ENCODE measurements at regions not wholly inside any gene's neighbourhood (a gene's known extent, or its start where the extent isn't known, plus 50 kb on each side); places are given as distances from the start of the nearest gene placed in this dataset.

DNA sequence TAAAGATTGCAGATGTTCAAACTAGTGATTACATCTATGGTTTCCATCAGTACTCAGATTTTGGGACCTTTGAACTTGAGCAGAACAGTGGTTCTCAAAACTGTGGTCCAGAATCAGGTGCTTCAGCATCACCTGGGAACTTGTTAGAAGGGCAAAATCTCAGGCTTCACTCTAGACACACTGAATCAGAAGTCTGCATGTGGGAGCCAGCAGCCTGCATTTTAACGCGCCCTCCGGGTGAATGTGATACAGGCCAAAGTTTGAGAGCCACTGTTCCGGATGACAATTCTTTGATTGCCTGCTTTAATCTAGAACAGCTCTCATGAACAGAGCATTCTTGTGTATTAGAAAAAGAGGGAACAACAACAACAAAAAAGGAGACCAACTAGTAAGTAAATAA lies 261.7 kb downstream of the GPD2 start:
- DNase-seq: no peak

DNA sequence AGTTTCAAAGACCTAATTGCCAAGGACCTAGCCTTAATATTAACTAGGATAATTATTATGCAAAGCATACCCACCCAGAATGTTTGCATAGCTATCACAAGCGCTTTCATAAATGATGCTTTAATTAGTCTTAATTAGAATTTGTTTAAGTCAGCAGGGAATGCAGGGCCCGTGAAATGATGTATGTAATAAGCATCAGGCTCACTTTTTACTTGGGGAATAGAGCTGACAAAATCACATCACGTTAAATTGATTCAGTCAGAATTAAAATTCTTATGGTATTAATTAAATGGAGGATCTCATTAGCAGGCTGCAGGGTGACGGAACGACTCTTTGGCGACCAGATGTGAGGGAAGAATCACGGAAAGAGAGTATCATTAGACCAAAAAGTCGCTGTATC lies 264.5 kb downstream of the GPD2 start:
- DNase-seq: no peak

DNA sequence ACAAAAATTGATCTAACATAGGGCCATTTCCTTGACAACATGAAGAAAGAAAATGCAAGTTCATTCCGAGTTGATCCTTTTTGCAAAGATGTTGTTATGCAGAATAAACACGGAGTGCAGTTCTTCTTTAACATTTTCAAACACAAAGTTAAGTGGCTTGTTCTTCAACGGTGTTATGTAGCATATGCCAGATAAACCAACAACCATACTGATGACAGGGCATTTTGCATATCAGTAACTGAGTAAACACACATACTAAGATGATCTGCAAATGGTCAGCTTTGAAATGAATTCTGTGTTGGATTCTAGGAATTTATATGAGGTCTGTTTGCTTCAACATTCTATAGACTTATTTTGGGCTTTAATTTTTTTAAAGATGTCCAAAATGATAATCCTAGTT lies 266.4 kb downstream of the GPD2 start:
- DNase-seq: no peak

DNA sequence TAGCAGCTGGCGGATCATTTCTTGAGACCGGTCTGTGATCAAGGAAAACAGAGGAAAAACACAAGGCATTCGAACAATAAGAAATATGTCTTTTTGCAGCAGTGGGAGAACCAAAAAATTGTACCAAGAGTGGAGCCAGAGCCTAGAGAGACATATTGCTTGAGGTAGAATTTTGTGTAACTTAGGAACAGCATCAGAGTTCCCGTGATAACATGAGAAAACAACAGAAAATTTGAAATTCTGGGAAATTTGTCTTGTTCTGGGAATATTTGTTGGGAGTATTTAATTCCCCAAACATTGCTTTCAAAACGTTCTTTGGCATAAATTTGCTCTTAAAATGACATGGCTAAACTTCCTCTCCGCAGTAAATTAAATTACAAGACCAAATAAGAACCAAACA lies 267.5 kb downstream of the GPD2 start:
- DNase-seq: no peak

DNA sequence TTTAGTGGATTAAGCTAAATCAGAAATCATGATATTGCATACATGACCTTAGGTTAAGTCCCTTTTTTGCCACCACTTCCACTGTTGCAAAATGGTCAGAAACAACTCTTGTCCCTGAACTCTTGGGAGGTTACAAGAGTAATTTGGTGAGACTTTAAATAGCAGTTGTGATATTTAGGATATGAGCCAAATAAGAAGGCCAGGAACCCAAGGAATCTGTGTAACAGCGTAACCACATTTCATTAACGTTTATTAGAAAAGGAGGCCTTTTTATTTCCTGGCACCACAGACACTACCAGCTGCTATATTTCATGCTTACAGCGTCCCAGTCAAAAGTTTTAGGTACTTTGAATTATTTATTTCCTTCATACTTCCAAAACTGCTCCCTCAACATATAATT lies 268.0 kb downstream of the GPD2 start:
- no peak for DNase-seq

DNA sequence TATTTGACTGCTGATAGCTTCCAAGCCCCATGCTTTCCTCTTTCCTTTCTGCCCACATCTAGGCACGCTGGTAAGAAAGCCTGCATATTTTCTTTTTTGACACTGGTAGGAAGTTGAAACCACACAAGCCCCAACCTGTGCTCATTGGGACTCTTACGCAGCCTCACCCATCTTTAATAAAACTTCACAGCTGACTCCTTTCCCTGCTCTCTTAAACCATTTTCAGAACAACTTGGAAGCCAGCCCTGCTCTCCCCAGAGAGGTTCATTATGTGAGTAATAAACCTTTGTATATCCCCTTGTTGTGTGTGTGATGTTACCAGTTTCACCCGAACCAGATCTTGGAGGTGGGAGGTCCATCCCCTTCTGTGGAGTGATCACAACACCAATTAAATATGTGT lies 268.4 kb downstream of the GPD2 start:
- no peak for DNase-seq

DNA sequence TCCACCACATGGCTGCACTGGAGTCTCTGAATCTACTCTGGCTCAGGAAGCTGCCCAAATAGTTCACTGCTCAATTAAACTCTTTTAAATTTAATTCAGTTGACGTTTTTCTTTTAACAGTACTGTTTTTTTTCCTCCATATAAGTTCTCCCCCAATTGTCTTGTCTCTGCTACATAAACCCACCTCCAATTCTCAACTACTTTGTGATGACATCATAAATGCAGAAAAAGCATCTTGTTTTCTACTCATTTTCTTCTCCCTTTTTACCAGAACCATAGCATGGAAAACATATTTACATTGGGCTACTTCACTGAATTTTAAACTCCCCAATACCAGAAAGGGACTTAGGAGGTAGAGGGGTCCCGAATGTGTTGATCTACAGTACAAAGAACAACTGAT lies 270.4 kb downstream of the GPD2 start:
- no peak for DNase-seq

DNA sequence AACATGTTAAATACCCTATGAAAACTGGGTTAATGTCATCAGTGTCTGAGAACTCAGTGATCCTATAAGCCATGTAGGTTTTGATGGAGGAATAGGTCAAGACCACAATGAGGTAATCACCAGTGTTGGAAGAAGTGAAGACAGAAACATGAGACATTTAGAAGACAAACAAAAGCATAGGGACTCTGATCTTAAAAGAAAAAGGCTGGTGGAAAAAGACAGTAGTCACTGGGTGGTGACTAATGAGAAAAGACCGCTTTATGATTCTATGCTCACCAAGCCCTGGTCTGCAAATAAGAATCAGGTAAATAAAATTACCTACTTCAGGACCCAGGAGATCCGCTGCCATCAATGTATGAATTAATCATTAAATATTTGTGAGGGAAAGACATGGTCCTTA lies 271.9 kb downstream of the GPD2 start:
- no peak for DNase-seq

DNA sequence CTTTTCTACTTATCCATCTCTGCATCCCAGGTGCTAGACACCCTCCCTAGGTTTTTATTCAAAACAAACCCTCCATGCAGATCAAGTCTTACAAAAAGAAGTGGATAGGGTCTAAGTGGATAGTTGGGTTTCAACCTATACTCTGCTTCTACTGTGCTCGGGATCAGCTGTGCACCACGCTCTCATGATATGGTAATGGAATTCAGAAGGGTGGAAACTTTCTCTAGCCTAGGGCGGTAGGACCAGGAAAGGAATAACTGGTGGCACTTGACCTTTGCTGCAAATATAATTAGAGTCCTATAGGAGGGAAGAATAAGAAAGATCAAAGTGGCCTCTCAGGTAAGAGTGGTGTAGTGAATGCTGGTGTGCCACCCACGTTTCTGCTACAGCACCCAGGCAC lies 272.9 kb downstream of the GPD2 start:
- DNase-seq: no peak

DNA sequence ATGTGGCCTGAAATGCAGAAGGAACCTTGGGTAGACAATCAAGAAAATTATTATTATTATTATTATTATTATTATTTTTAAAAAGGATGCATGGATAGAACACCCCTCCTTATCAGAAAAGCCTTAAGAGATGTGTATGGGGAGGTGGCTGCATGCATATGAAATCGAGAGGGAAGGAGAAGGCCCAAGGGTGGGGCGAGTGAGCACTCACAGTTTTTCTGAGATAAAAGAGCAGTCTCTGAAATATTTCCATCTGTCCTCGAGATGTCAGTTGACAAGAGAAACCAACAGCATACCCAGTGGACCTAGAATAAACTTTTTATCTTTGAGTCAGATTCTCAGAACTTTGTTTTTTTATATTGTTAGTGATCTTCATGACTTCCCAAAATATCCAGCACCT lies 282.9 kb downstream of the GPD2 start:
- no peak for DNase-seq

DNA sequence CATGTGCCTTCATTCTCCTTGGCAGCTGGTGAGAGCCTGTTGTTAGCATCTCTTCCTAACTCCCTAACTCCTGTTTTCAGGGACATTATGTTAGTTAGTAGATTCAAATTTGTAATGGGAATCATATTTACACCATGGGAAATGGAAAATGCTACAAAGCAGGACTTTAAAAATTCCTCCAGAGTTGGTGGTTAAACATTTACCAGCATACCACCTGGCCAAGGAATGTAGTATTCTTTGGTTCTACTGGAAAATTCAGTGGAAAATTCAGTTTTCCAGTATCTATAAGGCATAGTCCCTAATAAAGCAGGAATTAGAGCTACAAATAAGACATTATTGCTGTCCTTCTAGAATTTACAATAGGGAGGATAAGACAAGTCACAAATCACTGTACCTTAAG lies 291.7 kb downstream of the GPD2 start:
- no peak for DNase-seq

DNA sequence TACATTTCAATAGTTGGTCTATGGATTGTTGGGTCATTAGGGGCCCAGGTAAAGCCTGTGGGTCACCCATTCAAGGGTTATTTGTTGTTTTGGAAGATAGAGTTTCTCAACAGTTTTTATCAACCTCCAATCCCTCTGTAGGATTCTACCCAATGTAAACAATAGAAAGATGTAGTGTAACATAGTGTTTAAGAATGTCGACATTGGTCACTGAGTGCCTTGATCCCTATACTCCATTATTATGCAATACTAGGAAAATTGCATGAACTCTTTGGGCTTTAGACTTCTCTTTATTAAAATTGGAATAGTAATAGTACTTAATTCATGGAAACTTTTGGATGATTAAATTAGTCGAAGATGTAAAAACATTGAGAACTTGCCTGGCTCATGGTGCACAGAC lies 292.1 kb downstream of the GPD2 start:
- DNase-seq: no peak

DNA sequence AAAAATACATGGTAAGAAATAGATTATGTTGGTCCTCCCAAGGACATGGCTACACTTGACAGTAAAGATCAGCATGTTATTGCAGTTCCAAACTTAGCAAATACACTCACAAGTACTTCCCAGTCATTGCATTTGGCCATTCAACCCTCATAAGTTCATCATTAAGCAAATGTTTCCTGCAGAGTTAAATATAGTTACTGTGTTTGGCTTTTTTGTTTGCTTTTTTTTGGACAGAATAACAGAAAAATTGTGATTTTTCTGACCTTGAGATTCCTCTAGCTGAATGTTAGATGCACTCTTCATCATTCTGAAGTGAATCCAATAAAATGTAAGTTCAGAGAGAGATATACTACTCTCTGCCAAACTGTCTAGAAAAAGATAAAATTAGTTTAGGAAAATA lies 295.3 kb downstream of the GPD2 start:
- no peak for DNase-seq

DNA sequence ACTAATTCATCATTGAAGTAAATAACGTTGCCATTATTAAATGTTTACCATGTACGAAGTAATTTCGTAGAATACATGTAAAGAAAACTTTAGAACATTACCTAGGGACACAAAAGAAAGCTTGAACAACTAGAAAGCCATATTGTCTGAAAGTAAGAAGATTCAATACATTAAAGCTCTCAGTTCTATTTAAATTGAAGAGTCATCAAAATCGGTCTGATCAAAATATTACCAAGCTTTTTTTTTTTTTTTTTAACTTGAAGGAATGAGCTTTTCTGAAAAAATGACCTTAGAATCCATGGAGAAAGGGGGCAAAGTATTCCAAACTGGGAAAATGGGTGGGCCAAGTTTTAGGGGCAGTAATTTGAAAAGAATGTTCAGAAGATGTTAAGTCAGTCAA lies 300.8 kb downstream of the GPD2 start:
- DNase-seq: no peak

DNA sequence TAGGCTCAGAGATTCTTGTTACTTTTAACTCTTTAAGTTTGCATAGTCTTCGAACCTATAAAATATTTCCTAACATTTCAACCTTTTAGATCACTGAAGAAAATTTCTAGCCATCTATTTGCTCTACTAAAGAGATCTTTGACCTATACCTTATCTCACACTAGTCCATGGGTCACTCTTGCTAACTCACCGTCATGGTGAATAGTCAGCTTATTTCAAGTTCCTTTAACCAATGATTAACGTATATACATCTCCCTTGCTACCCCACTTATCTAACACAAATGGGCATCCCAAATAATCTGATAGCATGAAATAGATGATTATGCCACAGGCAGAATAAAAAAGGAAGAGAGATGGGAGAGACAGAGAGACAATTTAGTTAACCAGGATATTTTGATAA lies 303.1 kb downstream of the GPD2 start:
- DNase-seq: no peak

DNA sequence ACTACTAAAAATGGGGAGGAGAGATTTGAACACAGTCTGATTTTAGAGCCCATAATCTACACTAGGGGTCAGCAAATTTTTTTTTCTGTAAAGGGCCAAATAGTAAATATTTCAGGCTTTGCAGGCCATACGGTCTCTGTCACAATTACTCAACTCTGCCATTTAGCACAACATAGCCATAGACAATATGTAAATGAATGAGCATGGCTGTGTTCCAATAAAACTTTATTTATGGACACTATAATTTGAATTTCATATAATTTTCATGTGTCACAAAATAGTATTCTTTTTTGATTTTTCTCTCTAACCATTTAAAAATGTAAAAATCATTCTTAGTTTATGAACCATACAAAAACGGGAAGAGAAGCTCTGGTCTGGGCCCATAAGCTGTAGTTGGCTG lies 309.4 kb downstream of the GPD2 start:
- DNase-seq: no peak

DNA sequence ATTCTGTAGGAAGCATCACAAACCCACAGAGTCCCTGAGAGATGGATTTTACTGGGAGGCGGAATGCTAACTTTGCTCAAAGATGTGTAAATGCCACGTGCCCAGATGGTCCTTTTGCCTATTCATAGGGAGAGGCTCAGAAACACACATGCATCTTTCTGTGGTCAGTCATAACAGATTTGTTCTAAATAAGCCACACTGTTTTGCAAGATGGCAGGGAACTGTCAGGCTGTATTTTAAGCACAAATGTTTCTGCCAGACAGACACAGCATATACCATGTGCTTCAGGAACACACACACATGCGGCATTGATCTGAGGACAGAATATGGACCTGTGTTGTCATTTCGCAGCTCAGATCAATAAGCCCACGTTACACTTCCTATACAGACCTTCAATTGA lies 312.0 kb downstream of the GPD2 start:
- no peak for DNase-seq

DNA sequence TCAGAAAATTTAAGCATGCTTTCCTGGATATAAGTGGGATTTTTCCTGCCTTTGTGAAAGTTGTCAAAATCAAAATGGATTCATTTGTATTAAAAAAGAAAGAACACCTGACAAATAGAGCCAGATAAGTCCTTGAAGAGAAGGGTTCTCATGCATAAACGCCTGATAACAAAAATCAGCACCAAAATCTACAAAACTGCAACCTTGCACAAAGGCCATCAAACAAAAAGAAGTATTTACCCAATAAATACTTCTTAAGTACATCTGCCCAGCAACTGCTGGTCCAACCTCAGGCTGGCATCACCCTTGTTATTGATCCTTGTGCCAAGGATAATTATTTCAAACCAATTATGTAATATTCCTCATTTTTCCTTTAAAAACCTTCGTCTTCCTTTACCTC lies 315.9 kb downstream of the GPD2 start:
- DNase-seq: no peak

DNA sequence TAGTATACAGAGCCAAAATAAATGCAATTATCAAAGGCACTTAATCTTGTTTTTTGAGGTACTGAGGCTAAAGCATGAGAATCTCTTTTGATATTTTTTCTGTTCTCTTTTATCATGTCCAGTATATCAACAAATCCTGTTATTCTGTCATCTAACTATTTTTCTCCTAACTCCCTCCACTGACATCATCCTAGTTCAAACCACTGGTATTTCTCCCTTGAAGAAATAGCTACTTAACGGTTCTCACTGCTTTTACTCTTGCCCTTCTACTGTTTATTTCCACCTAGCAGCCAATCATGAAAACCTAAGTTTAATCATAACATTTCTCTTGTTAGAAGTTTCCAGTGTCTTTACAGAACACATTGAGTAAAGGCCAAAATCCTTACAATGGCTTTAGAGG lies 317.6 kb downstream of the GPD2 start:
- no peak for DNase-seq

DNA sequence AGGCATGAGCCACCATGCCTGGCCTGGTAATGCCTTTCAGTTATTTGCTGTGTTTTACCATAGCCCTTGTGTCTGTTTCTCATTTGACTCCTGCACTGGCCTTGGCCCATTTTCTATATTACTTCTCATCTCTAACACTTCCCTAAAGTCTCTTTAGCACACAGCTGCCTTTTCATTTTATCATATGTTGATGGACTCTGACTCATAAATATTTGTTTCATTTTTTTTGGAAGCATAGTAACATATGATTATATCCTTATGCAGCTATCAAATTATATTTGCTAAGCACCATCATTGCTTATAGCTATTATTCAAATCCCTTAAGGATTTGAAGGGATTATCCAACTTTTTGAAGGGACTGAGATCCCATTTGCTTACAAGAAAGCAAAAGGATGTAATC lies 320.3 kb downstream of the GPD2 start:
- no peak for DNase-seq

DNA sequence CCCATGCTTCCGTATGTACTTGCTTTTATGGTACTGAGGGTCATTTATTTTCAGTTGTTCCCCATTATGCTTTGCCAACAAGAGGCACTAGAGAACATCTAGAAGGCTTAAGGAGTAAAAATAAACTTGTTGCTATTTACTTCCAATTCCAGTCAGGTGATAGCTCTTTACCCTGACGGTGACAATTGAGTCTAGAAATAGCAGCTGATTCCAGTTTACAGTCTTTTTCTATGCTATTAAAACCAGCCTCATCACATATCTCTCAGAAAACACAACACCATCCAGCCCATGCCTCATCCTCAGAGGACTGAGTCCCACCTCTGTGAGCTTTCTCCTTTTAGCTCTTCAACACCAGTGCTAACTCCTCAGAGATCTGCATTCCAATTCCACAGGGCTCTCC lies 327.0 kb downstream of the GPD2 start:
- DNase-seq: no peak

DNA sequence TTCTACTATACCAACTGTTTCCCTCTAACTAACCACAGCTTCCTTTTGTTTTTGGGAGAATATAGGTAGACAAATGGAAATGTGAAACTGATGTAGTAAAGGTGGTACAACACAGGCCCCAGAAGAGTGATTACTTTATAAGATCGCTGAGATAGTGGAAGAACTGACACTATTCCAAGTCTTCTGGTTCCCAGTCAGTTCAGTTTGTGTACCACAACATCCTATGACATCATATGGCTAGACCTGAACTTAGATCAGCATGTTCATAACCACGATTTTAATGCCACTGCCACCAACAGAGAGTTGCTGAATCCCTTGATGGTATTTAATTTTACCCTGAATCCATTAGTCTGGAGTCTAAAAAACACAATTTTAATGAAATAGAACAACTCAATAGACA lies 328.9 kb downstream of the GPD2 start:
- no peak for DNase-seq

DNA sequence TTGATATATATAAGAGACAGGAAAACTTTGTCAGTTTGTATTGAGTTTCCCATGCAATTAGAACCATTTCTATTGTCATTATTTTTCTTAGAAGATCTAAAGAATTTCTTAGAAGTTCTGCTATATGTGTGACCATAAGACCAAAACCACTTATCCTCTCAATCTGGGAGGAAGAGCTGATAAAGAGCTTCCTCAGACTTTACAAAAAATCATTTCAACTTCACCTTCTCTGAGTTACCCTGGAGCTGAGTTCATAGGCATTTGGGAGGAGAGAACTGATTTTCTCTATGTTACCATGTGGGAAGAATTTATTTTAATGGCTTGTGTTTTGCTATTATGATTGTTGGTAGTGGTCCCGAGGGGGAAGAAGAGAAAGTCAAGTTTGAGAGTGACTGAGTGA lies 329.3 kb downstream of the GPD2 start:
- DNase-seq: no peak

DNA sequence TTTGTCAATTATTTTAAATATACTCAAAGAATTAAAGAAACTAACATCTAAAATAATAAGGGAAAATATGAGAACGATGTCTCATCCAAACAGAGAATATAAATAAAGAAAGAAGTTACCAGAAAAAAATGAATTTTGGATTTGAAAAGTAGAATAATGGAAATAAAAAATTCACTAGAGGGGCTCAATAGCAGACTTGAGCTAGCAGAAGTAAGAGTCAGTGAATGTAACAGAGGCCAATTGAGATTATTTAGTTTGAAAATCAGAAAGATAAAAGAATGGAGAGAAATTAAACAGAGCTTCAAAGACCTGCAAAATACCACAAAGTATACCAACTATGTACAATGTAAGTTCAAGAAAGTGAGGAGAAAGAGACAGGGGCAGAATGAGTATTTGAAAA lies 333.6 kb downstream of the GPD2 start:
- no peak for DNase-seq

DNA sequence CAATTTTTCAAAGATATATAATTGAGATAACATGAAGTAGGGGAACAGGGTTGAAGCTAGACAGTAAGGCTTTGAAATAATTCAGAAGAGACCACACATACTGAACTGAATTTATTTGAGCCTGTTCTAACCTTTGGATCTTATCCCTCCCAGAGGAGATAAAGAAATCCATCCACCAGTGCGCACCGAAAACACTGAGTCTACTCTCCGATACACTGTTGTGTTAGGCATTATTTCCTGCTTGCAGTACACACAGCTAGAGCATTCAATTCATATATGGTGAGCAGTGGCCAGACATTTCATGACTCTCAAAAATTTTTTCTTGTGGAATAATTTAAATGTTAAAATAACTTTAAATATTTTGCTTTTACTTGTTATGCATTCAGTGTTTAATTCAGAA lies 342.7 kb downstream of the GPD2 start:
- DNase-seq: no peak

DNA sequence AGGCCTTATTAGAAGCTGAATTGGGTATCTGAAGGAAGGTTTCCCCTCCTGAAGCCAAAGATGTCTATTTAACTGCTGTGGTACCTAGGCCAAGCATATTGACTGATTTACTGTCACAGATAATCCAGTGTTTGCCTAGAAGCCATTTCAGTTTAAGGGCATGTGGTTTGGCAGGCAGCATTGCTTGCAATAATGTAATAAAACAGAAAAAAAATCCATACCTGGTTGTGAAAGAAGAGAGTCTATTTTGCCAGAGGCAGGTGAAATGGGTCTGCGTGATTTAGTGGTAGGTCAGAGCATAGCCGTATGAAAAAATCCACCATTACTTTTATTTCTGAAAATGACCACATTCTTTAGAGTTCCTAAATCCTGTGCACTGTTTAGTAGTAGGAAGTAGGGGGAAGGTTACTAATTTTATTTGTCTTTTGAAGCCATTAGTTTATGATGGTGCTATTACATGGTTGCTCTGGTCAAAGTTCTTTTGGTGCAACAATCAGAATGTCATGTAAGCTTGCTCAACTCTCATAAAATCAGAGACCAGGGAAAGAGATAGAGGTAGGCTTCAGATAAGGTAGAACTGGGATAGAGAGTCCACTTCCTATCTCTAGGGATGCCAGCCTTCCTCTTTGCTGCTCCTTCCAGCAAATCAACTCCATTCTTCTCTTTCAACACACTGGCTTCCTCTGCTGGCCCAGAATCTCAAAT lies 343.4 kb downstream of the GPD2 start:
- DNase-seq: no peak
